ENCODE measurements at regions not wholly inside any gene's neighbourhood (a gene's known extent, or its start where the extent isn't known, plus 50 kb on each side); places are given as distances from the start of the nearest gene placed in this dataset.

- Histone ChIP-seq H3F3A (ENCODE audit: insufficient read depth, low read length, poor library complexity, severe bottlenecking) (no peaks in the 10 kb centered on the region), H3K9me3 (ENCODE audit: low read length) (no peaks in the 10 kb centered on the region), H3K4me2 (ENCODE audit: low read length) (no peak overlapping the region), H3K27ac (ENCODE audit: low read length) (no peak overlapping the region), H4K20me1 (ENCODE audit: insufficient read depth) (no peaks in the 10 kb centered on the region), H3K79me2 (replicated peaks; ENCODE audit: insufficient read depth, low read length) (no peaks in the 10 kb centered on the region), H3K9me2 (ENCODE audit: insufficient read depth, low read length) (no peaks in the 10 kb centered on the region), H3K4me3 (ENCODE audit: low read length) (no peak overlapping the region), H3K9ac (ENCODE audit: low read length) (no peak overlapping the region), H3K36me3 (ENCODE audit: insufficient read depth, low read length) (no peaks in the 10 kb centered on the region), H3K27me3 (ENCODE audit: insufficient read depth, low read depth, low read length) (no peaks in the 10 kb centered on the region), H2AFZ (ENCODE audit: low read depth, low read length) (no peak overlapping the region)
- TF ChIP-seq RAD21 (conservative IDR thresholded peaks at IDR 0.05) (no peak), SMC3 (conservative IDR thresholded peaks at IDR 0.05; ENCODE audit: poor library complexity) (no peak), TAF1 (IDR thresholded peaks at IDR 0.05; ENCODE audit: low read depth) (no peak), EZH2 (IDR thresholded peaks at IDR 0.05; ENCODE audit: borderline replicate concordance, insufficient read depth, low read length, poor library complexity, severe bottlenecking) (no peak), EP300 (conservative IDR thresholded peaks at IDR 0.05; ENCODE audit: poor library complexity, severe bottlenecking) (no peak), CTCF (IDR thresholded peaks at IDR 0.05; ENCODE audit: poor library complexity, severe bottlenecking) (no peak), MXI1 (conservative IDR thresholded peaks at IDR 0.05; ENCODE audit: poor library complexity, severe bottlenecking) (no peak), REST (IDR thresholded peaks at IDR 0.05; ENCODE audit: borderline replicate concordance) (no peak), POLR2AphosphoS5 (IDR thresholded peaks at IDR 0.05) (no peak)
Observed at GRCh38 chr3:180138871-180139270, 102.1 kb upstream of the PEX5L start.

- Histone ChIP-seq H3K4me3 (ENCODE audit: low read length) (no peak overlapping the region), H3F3A (ENCODE audit: insufficient read depth, low read length, poor library complexity, severe bottlenecking) (no peaks in the 10 kb centered on the region), H3K27ac (ENCODE audit: low read length) (no peak overlapping the region), H3K9ac (ENCODE audit: low read length) (no peak overlapping the region), H3K36me3 (ENCODE audit: insufficient read depth, low read length) (no peaks in the 10 kb centered on the region), H4K20me1 (ENCODE audit: insufficient read depth) (no peaks in the 10 kb centered on the region), H3K9me2 (ENCODE audit: insufficient read depth, low read length) (no peaks in the 10 kb centered on the region), H2AFZ (ENCODE audit: low read depth, low read length) (no peak overlapping the region), H3K4me2 (ENCODE audit: low read length) (no peak overlapping the region), H3K27me3 (ENCODE audit: insufficient read depth, low read depth, low read length) (no peaks in the 10 kb centered on the region), H3K79me2 (replicated peaks; ENCODE audit: insufficient read depth, low read length) (no peaks in the 10 kb centered on the region), H3K9me3 (ENCODE audit: low read length) (no peaks in the 10 kb centered on the region)
- TF ChIP-seq SMC3 (conservative IDR thresholded peaks at IDR 0.05; ENCODE audit: poor library complexity) (no peak), POLR2AphosphoS5 (IDR thresholded peaks at IDR 0.05) (no peak), EZH2 (IDR thresholded peaks at IDR 0.05; ENCODE audit: borderline replicate concordance, insufficient read depth, low read length, poor library complexity, severe bottlenecking) (no peak), TAF1 (IDR thresholded peaks at IDR 0.05; ENCODE audit: low read depth) (no peak)
Observed at GRCh38 chr3:180142041-180142440, 105.3 kb upstream of the PEX5L start.

GRCh38 chr3:180142472-180142871 is 105.7 kb upstream of the PEX5L start:
- Histone ChIP-seq H3K4me2 (ENCODE audit: low read length) (no peak overlapping the region), H4K20me1 (ENCODE audit: insufficient read depth) (no peaks in the 10 kb centered on the region), H3F3A (ENCODE audit: insufficient read depth, low read length, poor library complexity, severe bottlenecking) (no peaks in the 10 kb centered on the region), H3K27me3 (ENCODE audit: insufficient read depth, low read depth, low read length) (no peaks in the 10 kb centered on the region), H3K27ac (ENCODE audit: low read length) (no peak overlapping the region), H3K9me2 (ENCODE audit: insufficient read depth, low read length) (no peaks in the 10 kb centered on the region), H3K4me3 (ENCODE audit: low read length) (no peak overlapping the region), H3K36me3 (ENCODE audit: insufficient read depth, low read length) (no peaks in the 10 kb centered on the region), H2AFZ (ENCODE audit: low read depth, low read length) (no peak overlapping the region), H3K9me3 (ENCODE audit: low read length) (no peaks in the 10 kb centered on the region), H3K9ac (ENCODE audit: low read length) (no peak overlapping the region), H3K79me2 (replicated peaks; ENCODE audit: insufficient read depth, low read length) (no peaks in the 10 kb centered on the region)
- TF ChIP-seq RAD21 (conservative IDR thresholded peaks at IDR 0.05) (no peak), MXI1 (conservative IDR thresholded peaks at IDR 0.05; ENCODE audit: poor library complexity, severe bottlenecking) (no peak), CTCF (IDR thresholded peaks at IDR 0.05; ENCODE audit: poor library complexity, severe bottlenecking) (no peak), EP300 (conservative IDR thresholded peaks at IDR 0.05; ENCODE audit: poor library complexity, severe bottlenecking) (no peak), POLR2AphosphoS5 (IDR thresholded peaks at IDR 0.05) (no peak), SMC3 (conservative IDR thresholded peaks at IDR 0.05; ENCODE audit: poor library complexity) (no peak), EZH2 (IDR thresholded peaks at IDR 0.05; ENCODE audit: borderline replicate concordance, insufficient read depth, low read length, poor library complexity, severe bottlenecking) (no peak), REST (IDR thresholded peaks at IDR 0.05; ENCODE audit: borderline replicate concordance) (no peak), TAF1 (IDR thresholded peaks at IDR 0.05; ENCODE audit: low read depth) (no peak)
